ENCODE measurements at regions not wholly inside any gene's neighbourhood (a gene's known extent, or its start where the extent isn't known, plus 50 kb on each side); places are given as distances from the start of the nearest gene placed in this dataset.

GRCh38 chr2:121955872-121956271 lies 200.4 kb downstream of the TSN start (continued):
- no peak for TF ChIP-seq AFF4 (CRISPR knock-in tag; IDR thresholded peaks at IDR 0.05)
- TF ChIP-seq KDM5B (IDR thresholded peaks at IDR 0.05; ENCODE audit: insufficient replicate concordance, low read depth, low read length): no peak
- no peak for TF ChIP-seq LARP7 (IDR thresholded peaks at IDR 0.05)
- TF ChIP-seq ZFP1 (CRISPR knock-in tag; IDR thresholded peaks at IDR 0.05): no peak
- no peak for TF ChIP-seq ZNF316 (IDR thresholded peaks at IDR 0.05)

GRCh38 chr2:121960251-121960650 lies 204.8 kb downstream of the TSN start:
- ChIA-PET CTCF (ENCODE audit: low intra/inter-chr PET ratio) (no interaction called here), POLR2A (no interaction called here)
- WGBS (ENCODE audit: insufficient coverage, low coverage, missing lambda C conversion rate): 0% methylated on average over 7 of the region's 7 CpGs
- Histone ChIP-seq H3K27me3 (ENCODE audit: control insufficient read depth in 2 of 2, insufficient read depth in 2 of 2, low read length in 2 of 2) (peaks cover 0 to 5% of the 10 kb centered on the region in 2 experiments; a peak in 2 of 5 replicates), H4K20me1 (replicated peaks; ENCODE audit: control insufficient read depth, insufficient read depth, low read length) (no peaks in the 10 kb centered on the region), H3K4me3 (no peak overlapping the region), H2AFZ (ENCODE audit: low read depth, low read length) (no peak overlapping the region), H3K27ac (ENCODE audit: extremely low read depth, low read depth, low read length) (no peak overlapping the region), H3K4me1 (replicated peaks in 1 of 2; ENCODE audit: control insufficient read depth in 2 of 2, insufficient read depth in 2 of 2, low read length in 2 of 2) (no peaks in the 10 kb centered on the region), H3K9me3 (replicated peaks; ENCODE audit: control insufficient read depth, insufficient read depth, low read depth, low read length) (no peaks in the 10 kb centered on the region), H3K4me2 (ENCODE audit: insufficient read depth, low read length) (no peak overlapping the region), H3K9me1 (ENCODE audit: control insufficient read depth, insufficient read depth, low read length) (no peaks in the 10 kb centered on the region), H3K9ac (ENCODE audit: insufficient read depth in 1 of 2, low read depth in 2 of 2, low read length in 2 of 2) (no peak overlapping the region), H3K79me2 (ENCODE audit: control insufficient read depth, insufficient read depth, low read length) (no peaks in the 10 kb centered on the region), H3K36me3 (ENCODE audit: control insufficient read depth, insufficient read depth, low read length) (no peaks in the 10 kb centered on the region)
- intact Hi-C loops (cut with micrococcal nuclease): no loop called here
- BruUV-seq (replicated peaks): no TSS peak
- no peak for FAIRE-seq
- no peak for ATAC-seq
- in situ Hi-C loops (cut with MboI): no loop called here
- DNase-seq (ENCODE audit: extremely low read depth in 1 of 4, low spot score in 3 of 4): no peak
- TF ChIP-seq ZKSCAN3 (CRISPR knock-in tag; IDR thresholded peaks at IDR 0.05) (no peak), SMARCE1 (IDR thresholded peaks at IDR 0.05) (no peak), MECOM (CRISPR knock-in tag; IDR thresholded peaks at IDR 0.05) (no peak), ZFX (CRISPR knock-in tag; IDR thresholded peaks at IDR 0.05) (no peak), ZNF347 (CRISPR knock-in tag; IDR thresholded peaks at IDR 0.05; ENCODE audit: low read depth) (no peak), ZNF449 (CRISPR knock-in tag; IDR thresholded peaks at IDR 0.05) (no peak), ZNF408 (CRISPR knock-in tag; IDR thresholded peaks at IDR 0.05; ENCODE audit: low read depth) (no peak), NKRF (IDR thresholded peaks at IDR 0.05; ENCODE audit: borderline replicate concordance) (no peak)
